ENCODE measurements at regions not wholly inside any gene's neighbourhood (a gene's known extent, or its start where the extent isn't known, plus 50 kb on each side); places are given as distances from the start of the nearest gene placed in this dataset.
A peak's percentile ranks its signal among the peaks of the same experiment; 100 is the strongest.

DNA sequence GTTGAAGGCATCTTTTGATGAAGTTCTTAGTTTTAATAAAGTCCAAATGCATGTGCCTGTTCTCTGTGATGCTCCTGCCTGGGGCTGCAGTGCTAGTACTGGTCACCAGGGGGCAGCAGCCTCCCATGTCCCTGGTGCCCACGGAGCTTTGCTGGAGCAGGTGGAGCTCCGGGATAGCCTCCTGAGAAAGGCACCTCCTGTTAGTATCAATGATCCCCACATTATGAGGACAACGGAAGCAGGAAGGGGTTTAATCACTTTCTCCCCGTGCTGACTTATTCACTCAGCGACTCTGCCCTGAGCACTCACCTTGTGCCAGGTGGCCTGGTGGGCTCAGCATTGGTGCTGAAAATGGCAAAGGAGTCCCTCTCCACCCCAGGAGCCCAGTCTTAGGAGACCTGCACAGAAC, 123.0 kb upstream of the PZP start:
- Histone ChIP-seq H3K4me3 (ENCODE audit: insufficient read depth, low read depth, low read length) (no peak overlapping the region), H3K27me3 (ENCODE audit: control insufficient read depth, insufficient read depth, low read length) (no peaks in the 10 kb centered on the region; the same call in 1 of the 2 replicates), H2BK5ac (ENCODE audit: low read depth, low read length, poor library complexity, severe bottlenecking) (no peak overlapping the region), H4K5ac (ENCODE audit: low read depth, low read length) (no peak overlapping the region), H3K56ac (ENCODE audit: extremely low read depth, insufficient read depth, low read length) (no peak overlapping the region), H3K9me3 (ENCODE audit: control insufficient read depth, insufficient read depth, low read length) (peaks cover 4% of the 10 kb centered on the region; the same call in 1 of the 2 replicates), H3K9me1 (ENCODE audit: insufficient read depth, low read length) (no peaks in the 10 kb centered on the region), H3K23ac (ENCODE audit: low read depth, low read length) (no peak overlapping the region), H2BK120ac (ENCODE audit: low read depth, low read length) (no peak overlapping the region), H4K8ac (ENCODE audit: low read depth in 2 of 2, low read length in 2 of 2) (no peak overlapping the region), H2AK5ac (ENCODE audit: low read depth, low read length) (no peak overlapping the region), H3K4me1 (ENCODE audit: control insufficient read depth, insufficient read depth, low read length) (peaks cover 6% of the 10 kb centered on the region; the same call in 1 of the 2 replicates), H2BK20ac (ENCODE audit: low read depth, low read length) (no peak overlapping the region), H4K91ac (ENCODE audit: insufficient read depth, low read depth, low read length) (no peak overlapping the region), H4K20me1 (ENCODE audit: insufficient read depth, low read length) (no peaks in the 10 kb centered on the region), H3K27ac (ENCODE audit: insufficient read depth, low read length) (no peak overlapping the region), H3K14ac (replicated peaks; ENCODE audit: low read depth, low read length) (no peak overlapping the region), H3K79me1 (ENCODE audit: low read depth in 1 of 2, low read length in 2 of 2) (no peaks in the 10 kb centered on the region), H3K4me2 (ENCODE audit: low read depth, low read length) (no peak overlapping the region), H3K36me3 (ENCODE audit: control insufficient read depth, insufficient read depth, low read length) (no peaks in the 10 kb centered on the region), H3K4ac (ENCODE audit: low read depth, low read length) (no peak overlapping the region), H2BK15ac (ENCODE audit: low read depth, low read length) (no peak overlapping the region), H2AFZ (replicated peaks; ENCODE audit: low read length, poor library complexity) (peak overlapping the region; percentile 68), H3K9ac (ENCODE audit: low read depth, low read length) (no peak overlapping the region), H2AK9ac (replicated peaks; ENCODE audit: low read depth, low read length, poor library complexity) (no peak overlapping the region), H3K18ac (ENCODE audit: low read depth, low read length) (no peak overlapping the region)
- TF ChIP-seq CTCF (conservative IDR thresholded peaks at IDR 0.05; ENCODE audit: low read depth, low read length) (peak; percentile 85), SMC3 (IDR thresholded peaks at IDR 0.05; ENCODE audit: low read depth, low read length) (peak; percentile 78), MXI1 (IDR thresholded peaks at IDR 0.05; ENCODE audit: borderline replicate concordance, low read depth, low read length) (no peak), RAD21 (IDR thresholded peaks at IDR 0.05; ENCODE audit: low read length) (peak; percentile 86), RFX5 (IDR thresholded peaks at IDR 0.05; ENCODE audit: low read depth, low read length) (no peak), CHD1 (IDR thresholded peaks at IDR 0.05; ENCODE audit: low read depth, low read length) (no peak), NFE2L2 (IDR thresholded peaks at IDR 0.05; ENCODE audit: low read depth, low read length) (no peak), RCOR1 (IDR thresholded peaks at IDR 0.05; ENCODE audit: insufficient replicate concordance, low read length) (no peak)
- no CpG with 5 or more reads among the region's 5 CpGs for WGBS, 2 experiments (ENCODE audit: extremely low coverage in 2 of 2, insufficient read length in 1 of 2)
- in situ Hi-C loops (cut with MboI; ENCODE audit: low sequenced_read_pairs) (loop anchor here (25.0 kb wide), 3 partner anchors 131 to 381 kb away; no protein-coding TSS in a partner anchor), intact Hi-C loops (cut with micrococcal nuclease) (loop anchor here (1.0 to 5.0 kb wide), 3 partner anchors 304 to 377 kb away; no protein-coding TSS in a partner anchor), dilution Hi-C loops (cut with HindIII; ENCODE audit: low sequenced_read_pairs, unreplicated experiment) (no loop called here)
- ATAC-seq (ENCODE audit: low read depth) (peak; percentile 96), DNase-seq (peak; percentile 41)
- BruUV-seq (replicated peaks): no TSS peak
- CTCF ChIA-PET: interaction anchor here (0.6 to 1.0 kb wide), 4 partner anchors 9 to 304 kb away, joined by 3 to 4 read pairs (median 3); no protein-coding TSS in a partner anchor
- POLR2A ChIA-PET (ENCODE audit: unreplicated experiment): no interaction called here
